ENCODE measurements at regions not wholly inside any gene's neighbourhood (a gene's known extent, or its start where the extent isn't known, plus 50 kb on each side); places are given as distances from the start of the nearest gene placed in this dataset.

- no peak for TF ChIP-seq POLR2AphosphoS5 (IDR thresholded peaks at IDR 0.05; ENCODE audit: insufficient read depth in 1 of 2, low read depth in 1 of 2)
- TF ChIP-seq, protein P1, sequence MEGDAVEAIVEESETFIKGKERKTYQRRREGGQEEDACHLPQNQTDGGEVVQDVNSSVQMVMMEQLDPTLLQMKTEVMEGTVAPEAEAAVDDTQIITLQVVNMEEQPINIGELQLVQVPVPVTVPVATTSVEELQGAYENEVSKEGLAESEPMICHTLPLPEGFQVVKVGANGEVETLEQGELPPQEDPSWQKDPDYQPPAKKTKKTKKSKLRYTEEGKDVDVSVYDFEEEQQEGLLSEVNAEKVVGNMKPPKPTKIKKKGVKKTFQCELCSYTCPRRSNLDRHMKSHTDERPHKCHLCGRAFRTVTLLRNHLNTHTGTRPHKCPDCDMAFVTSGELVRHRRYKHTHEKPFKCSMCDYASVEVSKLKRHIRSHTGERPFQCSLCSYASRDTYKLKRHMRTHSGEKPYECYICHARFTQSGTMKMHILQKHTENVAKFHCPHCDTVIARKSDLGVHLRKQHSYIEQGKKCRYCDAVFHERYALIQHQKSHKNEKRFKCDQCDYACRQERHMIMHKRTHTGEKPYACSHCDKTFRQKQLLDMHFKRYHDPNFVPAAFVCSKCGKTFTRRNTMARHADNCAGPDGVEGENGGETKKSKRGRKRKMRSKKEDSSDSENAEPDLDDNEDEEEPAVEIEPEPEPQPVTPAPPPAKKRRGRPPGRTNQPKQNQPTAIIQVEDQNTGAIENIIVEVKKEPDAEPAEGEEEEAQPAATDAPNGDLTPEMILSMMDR (IDR thresholded peaks at IDR 0.05) = no peak
Observed at GRCh38 chr12:42790761-42791151, 201.2 kb upstream of the PRICKLE1 start.

All from vagina (tissue), 2 donors.